Coronary artery (tissue), 2 donors: ENCODE measurements at regions not wholly inside any gene's neighbourhood (a gene's known extent, or its start where the extent isn't known, plus 50 kb on each side); places are given as distances from the start of the nearest gene placed in this dataset.

Experiments used
- DNase-seq: peaks from one replicate; pipeline ENCODE4 v3.0.0-alpha.2; 2017; ENCODE audit warnings: low spot score
- H3K27ac ChIP-seq, 2 donors: fragments of 200-600 bp; sonication (generic); one replicate each; pipeline ENCODE4 v1.5.1; 2016 to 2019
- H3K4me3 ChIP-seq: fragments of 200-600 bp; sonication (generic); 2 replicates; pipeline ENCODE4 v1.5.1; 2016; ENCODE audit warnings: mild to moderate bottlenecking, moderate library complexity
- TF ChIP-seq, protein P1 (sequence below): fragments of 200-600 bp; sonication (generic); IDR thresholded peaks from one replicate; pipeline ENCODE4 v1.5.1; 2019; ENCODE audit warnings: antibody characterized with exemption

DNA sequence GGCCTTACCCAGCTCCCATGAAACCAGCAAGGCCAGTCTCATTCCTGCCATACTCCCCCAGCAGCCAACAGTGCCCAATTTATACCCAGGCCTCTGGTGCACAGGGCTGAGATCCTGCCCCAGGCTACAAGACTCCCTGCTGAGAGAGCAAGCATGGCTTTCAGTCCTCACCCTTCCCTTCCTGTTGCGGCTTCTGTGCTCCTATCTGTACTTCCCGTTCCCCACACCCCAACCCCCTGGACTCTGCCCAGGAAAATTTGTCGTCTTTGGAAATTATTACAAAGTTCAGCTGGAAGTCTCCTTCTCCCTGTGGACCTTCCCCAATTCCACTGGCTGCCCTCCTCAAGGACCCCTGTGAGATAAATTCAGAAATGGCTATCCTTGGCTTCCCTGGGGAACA, 84.1 kb upstream of the GK2 start:
- Histone ChIP-seq H3K4me3 (peak overlapping the region; percentile 23), H3K27ac (peak overlapping the region; percentile 62 to 76)
- peak; percentile 78 for DNase-seq
- TF ChIP-seq, protein P1, sequence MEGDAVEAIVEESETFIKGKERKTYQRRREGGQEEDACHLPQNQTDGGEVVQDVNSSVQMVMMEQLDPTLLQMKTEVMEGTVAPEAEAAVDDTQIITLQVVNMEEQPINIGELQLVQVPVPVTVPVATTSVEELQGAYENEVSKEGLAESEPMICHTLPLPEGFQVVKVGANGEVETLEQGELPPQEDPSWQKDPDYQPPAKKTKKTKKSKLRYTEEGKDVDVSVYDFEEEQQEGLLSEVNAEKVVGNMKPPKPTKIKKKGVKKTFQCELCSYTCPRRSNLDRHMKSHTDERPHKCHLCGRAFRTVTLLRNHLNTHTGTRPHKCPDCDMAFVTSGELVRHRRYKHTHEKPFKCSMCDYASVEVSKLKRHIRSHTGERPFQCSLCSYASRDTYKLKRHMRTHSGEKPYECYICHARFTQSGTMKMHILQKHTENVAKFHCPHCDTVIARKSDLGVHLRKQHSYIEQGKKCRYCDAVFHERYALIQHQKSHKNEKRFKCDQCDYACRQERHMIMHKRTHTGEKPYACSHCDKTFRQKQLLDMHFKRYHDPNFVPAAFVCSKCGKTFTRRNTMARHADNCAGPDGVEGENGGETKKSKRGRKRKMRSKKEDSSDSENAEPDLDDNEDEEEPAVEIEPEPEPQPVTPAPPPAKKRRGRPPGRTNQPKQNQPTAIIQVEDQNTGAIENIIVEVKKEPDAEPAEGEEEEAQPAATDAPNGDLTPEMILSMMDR: no peak

DNA sequence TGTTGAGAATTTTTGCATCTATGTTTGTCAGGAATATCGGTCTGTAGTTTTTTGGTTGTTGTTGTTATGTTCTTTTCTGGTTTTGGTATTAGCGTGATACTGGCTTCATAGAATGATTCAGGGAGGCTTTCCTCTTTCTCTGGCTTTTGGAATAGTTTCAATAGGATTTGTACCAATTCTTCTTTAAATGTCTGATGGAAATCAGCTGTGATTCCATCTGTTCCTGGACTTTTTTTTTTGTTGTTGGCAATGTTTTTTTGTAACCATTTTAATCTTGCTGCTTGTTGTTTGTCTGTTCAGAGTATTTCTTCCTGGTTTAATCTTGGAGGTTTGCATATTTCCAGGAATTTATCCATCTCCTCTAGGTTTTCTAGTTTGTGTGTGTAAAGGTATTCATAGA, 81.5 kb upstream of the GK2 start:
- Histone ChIP-seq H3K4me3 (no peak overlapping the region), H3K27ac (no peak overlapping the region)
- TF ChIP-seq, protein P1: no peak
- DNase-seq: no peak

DNA sequence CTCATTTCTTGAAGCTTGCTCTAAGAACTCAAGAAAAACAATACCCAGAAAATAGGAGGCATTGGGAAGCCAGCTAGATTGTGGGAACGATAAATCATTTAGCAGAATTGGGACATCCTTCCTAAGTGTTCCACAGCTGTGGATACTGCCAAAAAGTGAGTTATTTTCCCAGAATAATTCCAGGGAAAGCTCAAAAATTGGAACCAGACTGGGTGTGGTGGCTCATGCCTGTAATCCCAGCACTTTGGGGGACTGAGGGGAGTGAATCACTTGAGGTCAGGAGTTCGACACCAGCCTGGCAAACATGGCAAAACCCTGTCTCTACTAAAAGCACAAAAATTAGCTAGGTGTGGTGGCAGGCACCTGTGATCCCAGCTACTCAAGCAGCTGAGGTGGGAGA, 68.2 kb upstream of the GK2 start:
- H3K4me3 ChIP-seq: no peak overlapping the region
- TF ChIP-seq, protein P1: no peak
- DNase-seq: no peak

DNA sequence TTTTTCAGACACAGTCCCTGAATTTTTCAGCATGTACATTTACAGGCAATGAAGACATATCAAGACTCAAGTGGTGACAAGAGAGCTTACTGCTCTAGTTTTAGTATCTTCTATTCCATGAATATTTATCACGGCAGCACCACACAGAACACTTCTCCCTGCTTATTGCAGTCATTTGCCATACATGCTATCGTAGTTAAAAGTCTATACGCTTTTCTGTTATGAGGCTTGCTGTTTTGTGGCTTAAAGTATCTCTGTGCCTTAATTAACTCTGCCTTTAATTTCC, 65.4 kb upstream of the GK2 start:
- Histone ChIP-seq H3K27ac (no peak overlapping the region), H3K4me3 (no peak overlapping the region)
- DNase-seq: no peak
- TF ChIP-seq, protein P1: no peak

More for the DNA sequence above, 68.2 kb upstream of the GK2 start:
- no peak overlapping the region for H3K27ac ChIP-seq

DNA sequence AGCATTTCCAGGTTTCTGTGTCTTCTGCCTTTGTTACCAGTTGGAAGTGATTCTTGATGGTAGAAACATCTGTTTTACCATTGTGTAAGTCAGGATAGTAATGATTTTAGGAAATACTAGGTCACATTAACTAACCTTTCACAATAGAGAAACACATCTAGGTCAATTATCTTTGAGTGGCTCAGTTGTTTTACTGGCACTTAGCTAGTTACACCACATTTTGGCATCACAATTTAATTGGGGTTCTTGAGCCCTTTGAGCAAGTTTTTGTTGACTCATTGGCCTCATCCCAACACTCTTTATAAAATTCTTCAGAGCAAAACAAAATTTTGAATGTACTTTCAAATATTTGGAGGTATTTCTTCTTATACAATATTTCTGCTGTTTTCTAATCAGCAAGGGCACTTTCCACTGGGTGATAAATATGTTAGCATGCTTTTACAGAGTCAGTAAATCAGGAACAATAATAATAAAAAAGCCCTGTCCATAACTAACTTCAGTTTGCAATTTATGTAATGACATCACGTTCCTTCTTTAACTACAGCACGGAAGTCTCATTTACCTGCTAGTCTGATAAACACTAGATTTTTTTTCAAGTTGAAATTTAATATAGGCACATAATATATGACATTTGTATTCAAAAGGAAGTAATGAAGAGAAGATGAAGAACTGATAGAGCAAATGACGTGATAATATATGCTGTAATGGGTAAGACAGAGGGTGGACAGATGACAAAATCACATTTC, 64.8 kb upstream of the GK2 start:
- Histone ChIP-seq H3K4me3 (no peak overlapping the region), H3K27ac (no peak overlapping the region)
- no peak for DNase-seq
- TF ChIP-seq, protein P1: no peak

DNA sequence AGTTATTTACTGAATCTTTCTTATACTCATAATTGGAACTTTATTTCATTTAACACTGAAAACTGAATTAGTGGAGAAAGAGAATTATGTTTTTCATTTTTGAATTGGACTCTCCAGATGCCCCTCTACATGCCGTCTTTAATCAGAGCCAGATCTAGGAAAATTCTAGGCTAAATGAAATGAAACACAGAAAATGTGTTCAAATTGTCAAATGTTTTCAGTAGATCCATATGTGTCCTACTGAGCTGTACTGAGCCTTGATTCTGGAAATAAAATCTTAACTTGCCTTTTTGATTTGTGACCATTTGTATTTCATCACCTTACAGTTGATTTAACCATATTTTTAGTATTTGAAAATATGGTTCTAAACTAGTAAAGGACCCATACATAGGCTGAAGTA, 64.0 kb upstream of the GK2 start:
- DNase-seq: no peak
- TF ChIP-seq, protein P1: no peak
- Histone ChIP-seq H3K4me3 (no peak overlapping the region), H3K27ac (no peak overlapping the region)

DNA sequence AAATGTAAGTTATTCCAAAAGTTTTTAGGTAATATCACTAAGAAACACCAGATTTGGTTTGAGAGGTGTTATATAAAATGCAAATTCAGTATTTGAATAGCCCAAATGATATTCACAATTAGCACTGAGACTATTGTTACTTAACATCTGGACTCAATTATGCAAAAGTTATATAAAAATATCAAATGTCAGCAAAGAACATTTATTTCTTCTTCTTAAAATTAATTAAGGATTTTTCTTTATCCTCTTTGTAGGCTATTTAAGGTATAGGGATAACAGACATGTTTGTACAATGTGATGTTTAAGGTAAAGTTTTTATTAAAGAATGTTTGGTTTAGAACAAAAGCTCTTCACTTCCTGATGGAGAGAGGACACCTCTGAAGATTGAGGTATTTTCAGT, 63.3 kb upstream of the GK2 start:
- TF ChIP-seq, protein P1: no peak
- Histone ChIP-seq H3K4me3 (no peak overlapping the region), H3K27ac (no peak overlapping the region)
- DNase-seq: no peak
